GM12874 (cell line): ENCODE measurements at regions not wholly inside any gene's neighbourhood (a gene's known extent, or its start where the extent isn't known, plus 50 kb on each side); places are given as distances from the start of the nearest gene placed in this dataset.
A peak's percentile ranks its signal among the peaks of the same experiment; 100 is the strongest.

ENCODE experiments used
- CTCF ChIP-seq: IDR thresholded peaks from 2 replicates; pipeline ENCODE4 v1.5.1; 2011; ENCODE audit warnings: low read depth, mild to moderate bottlenecking, control low read depth, low read length, moderate library complexity; ENCODE audit not compliant: insufficient read depth

GRCh38 chr2:57893786-57894185 lies 152.8 kb upstream of the VRK2 start:
- TF ChIP-seq CTCF = no peak

GRCh38 chr2:57894381-57894780 lies 152.2 kb upstream of the VRK2 start:
- no peak for TF ChIP-seq CTCF

- no peak for TF ChIP-seq CTCF
Measured at GRCh38 chr2:57897920-57898319, 148.7 kb upstream of the VRK2 start.

GRCh38 chr2:57899898-57900297 lies 146.7 kb upstream of the VRK2 start:
- no peak for TF ChIP-seq CTCF

- TF ChIP-seq CTCF = no peak
Measured at GRCh38 chr2:57902578-57902977, 144.0 kb upstream of the VRK2 start.

GRCh38 chr2:57906152-57906732 lies 140.4 kb upstream of the VRK2 start:
- TF ChIP-seq CTCF = peak; percentile 70; the same call in 1 of the 2 replicates

- TF ChIP-seq CTCF = no peak
Measured at GRCh38 chr2:57907411-57907810, 139.2 kb upstream of the VRK2 start.
